Endometrium (tissue), 2 donors: ENCODE measurements at regions not wholly inside any gene's neighbourhood (a gene's known extent, or its start where the extent isn't known, plus 50 kb on each side); places are given as distances from the start of the nearest gene placed in this dataset.
"Not testable (repeated sequence)": the region's sequence is repeated elsewhere in the genome, so short reads cannot be mapped to it uniquely, and the experiment has no call there.

Experiments used
- FAIRE-seq: peaks from 2 replicates; lab custom pipeline; 2012; peaks lifted over from hg19 to GRCh38; lab: Jason Lieb, UNC
- donor health status: control.
- donor health status: control.

DNA sequence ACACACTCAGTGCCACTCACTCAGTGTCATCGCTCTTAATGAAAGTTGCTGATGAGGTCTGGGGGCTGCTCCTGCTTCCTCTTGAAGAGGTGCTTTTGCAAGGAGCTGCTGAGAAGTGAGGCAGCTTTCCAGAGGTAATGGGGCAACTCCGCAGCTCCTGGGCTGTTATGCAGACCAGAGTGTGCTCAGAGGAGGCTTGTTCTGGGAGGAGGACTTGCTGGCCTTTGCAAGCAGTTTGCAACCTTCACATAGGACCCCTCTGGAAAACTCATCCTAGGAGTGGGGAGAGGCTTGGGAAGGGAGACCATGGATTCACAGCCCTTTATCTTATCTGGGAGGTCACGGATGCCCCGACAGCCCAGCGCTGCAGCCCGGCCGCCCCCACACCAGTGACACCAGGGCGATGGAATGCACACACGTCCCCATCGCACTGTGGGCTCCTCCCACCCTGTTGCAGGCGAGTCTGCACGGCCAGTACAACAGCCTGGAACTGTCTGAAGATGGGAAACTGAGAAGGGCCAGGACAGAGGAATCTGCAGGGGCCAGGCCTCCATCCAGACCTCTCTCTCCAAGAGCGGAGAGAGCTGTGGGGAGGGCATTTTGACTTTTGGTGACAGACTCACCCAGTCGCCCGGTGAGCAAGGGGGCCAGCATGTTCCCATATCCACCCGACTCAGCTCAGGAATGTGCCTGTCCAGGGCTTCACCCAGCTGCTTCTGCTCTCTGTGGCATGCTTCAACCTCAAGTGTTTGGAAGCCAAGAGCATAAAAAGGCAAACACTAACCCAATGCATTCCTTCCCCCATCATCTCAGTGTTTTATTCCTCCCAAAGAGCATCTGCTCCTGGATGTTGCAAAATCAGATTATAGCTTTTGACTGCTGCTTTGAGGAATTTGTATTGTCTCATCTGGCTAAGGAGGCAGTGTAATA, 78.6 kb upstream of the ZNF469 start:
- peak; percentile 77 for FAIRE-seq

GRCh38 chr16:88305176-88305575, 77.6 kb upstream of the ZNF469 start:
- FAIRE-seq = no peak

- FAIRE-seq = no peak
Observed at GRCh38 chr16:88306411-88306810, 76.3 kb upstream of the ZNF469 start.

DNA sequence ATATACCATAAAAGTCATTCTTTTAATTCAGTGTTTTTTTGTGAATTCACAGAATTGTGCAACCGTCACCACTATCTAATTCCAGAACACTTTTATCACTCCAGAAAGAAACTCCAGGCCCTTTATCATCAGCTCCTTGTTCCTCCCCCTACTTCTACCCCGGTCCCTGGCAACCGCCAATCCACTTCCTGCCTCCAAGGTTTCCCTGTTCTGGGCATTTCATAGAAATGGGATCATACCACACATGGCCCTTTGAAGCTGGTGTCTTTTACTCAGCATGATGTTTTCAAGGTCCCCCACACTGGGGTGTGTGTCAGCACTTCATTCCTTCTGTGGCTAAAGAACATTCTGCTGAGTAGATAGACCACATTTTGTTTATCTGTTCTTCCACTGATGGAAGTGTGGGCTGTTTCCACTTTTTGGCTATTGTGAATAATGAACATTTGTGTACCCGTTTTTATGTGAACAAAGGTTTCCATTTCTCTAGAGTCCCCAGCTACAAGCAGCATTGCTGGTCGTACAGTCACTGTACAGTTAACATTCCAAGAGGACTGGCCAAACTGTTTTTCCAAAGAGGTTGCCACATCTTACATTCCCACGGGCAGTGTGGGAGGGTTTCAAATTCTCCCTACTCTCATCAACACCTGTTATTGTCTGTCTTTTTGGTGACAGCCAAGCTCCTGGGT, 75.8 kb upstream of the ZNF469 start:
- FAIRE-seq = no peak

DNA sequence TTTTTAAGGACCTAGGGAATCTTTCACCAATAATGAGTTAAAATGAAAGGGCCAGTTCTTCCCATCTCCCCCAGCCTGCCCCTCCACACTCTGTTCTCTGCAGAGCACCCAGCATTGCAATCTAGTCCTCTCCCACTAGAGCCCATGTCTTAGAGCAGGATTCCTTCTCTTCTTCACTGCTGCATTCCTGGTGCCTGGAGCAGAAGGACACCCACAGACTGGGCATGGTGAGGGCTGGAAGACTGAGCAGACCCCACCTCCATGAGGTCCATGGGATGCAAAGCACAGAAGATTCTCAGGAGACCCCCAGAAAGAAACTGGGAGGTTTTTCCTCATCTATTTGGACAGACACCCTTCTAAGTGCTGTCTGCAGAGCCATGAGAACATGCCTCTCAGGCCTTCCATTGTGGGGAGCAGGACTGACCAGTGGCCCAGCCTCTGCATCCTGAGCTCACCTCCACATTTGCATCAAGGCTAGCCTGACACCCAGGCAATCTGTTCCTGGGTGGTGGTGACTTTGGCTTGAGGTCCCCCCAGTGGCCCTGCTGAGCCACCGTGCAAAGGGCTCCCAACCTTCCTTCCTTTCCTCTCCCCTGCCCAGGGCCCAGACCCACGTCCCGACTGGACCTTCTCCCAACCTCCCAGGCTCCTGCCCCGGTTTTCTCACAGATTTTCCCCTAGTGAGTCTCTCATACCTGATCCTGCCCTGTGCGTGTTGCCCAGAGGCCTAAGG, 74.2 kb upstream of the ZNF469 start:
- FAIRE-seq = no peak

GRCh38 chr16:88309174-88309907, 73.4 kb upstream of the ZNF469 start:
- FAIRE-seq = no peak

DNA sequence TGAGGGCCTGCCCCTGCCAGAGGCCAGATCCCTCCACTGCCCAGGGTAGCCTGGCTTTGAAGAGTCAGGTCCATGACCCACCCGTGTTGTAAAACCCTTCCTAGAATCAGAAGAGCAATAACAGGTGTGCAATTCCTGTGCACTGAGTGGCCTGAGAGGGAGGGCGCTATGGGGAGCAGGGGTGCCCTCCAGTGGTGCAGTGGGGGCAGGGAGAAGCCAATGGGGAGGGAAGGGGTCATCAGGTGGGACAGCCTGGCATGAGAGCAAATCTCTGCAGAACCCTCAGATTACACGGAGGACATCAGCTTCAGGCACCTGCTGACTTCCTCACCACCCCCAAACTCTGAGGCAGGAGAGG, 72.9 kb upstream of the ZNF469 start:
- no peak for FAIRE-seq

- no peak for FAIRE-seq
Observed at GRCh38 chr16:88310796-88311605, 71.8 kb upstream of the ZNF469 start.

GRCh38 chr16:88311860-88312259, 70.9 kb upstream of the ZNF469 start:
- FAIRE-seq = not testable (repeated sequence)

- no peak for FAIRE-seq
Observed at GRCh38 chr16:88312732-88313131, 70.0 kb upstream of the ZNF469 start.

DNA sequence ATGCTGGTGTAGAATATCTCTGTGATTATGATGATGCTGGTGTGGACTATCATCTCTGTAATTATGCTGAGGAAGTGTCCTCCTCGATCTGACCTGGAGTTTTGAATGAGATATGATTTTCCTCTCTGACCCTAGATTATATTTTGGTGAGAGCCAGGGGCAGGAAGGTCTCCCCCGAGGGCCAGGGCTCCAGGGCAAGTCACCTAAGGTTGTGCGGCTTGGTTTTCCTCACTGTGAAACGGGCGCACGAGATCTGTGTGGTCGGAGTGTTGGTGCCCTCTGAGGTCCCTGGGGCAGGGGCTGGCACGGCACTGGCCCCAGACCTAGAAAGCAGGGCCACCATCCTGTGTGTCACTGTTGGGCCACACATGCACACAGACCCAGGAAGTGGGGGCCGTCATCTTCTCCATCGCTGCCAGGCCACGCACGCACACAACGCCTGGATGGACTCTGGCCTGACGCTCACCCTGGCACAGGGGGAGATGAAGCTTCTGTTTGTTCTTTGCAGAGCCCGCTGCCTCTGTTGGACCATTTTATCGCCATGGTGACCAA, 67.7 kb upstream of the ZNF469 start:
- FAIRE-seq = no peak

DNA sequence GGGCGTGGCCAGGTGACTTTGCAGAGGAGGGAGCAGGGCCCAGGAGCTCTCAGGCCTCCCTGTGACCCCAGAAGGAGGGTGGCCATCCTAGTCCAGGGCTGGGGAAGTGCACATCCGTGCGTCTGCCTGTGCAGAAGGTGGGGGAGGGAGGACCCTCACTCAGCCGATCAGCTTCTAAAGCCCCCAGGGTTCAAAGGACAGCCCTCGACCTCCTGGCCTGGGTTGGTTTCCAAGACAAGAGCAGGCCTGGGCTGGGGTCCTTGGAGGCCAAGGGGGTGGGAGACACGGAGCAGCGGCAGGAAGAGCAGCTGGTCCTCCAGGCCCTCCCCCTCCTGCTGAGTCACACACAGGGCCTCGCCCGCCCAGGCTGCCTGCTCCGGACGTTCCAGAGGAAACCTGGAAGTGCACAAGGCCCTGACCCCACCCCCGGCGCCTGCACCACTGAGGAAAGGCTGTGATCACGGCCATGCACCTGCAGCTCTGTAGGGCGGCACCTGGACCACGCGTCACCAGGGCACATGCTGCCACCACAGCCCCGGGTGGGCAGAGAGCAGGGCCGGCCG, 67.1 kb upstream of the ZNF469 start:
- no peak for FAIRE-seq

DNA sequence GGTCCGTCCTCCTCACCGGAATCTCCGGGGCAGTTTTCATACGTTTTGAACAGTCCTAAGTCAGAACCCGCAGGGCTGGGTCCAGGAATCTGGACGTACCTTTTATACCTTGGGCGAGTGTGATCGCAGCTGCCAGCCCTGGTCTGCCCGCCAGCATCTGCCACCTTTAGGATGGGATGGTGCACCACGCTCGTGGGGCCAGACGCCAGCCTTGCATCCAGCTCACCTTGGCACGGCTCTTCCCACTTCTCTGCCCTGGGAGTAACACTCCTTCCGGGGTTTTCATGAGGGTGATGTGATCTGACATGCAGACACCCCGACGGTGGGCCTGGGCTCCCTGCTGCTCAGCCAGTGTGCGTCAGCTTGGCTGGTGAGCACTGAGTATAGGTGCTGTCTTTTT, 66.6 kb upstream of the ZNF469 start:
- FAIRE-seq = no peak

DNA sequence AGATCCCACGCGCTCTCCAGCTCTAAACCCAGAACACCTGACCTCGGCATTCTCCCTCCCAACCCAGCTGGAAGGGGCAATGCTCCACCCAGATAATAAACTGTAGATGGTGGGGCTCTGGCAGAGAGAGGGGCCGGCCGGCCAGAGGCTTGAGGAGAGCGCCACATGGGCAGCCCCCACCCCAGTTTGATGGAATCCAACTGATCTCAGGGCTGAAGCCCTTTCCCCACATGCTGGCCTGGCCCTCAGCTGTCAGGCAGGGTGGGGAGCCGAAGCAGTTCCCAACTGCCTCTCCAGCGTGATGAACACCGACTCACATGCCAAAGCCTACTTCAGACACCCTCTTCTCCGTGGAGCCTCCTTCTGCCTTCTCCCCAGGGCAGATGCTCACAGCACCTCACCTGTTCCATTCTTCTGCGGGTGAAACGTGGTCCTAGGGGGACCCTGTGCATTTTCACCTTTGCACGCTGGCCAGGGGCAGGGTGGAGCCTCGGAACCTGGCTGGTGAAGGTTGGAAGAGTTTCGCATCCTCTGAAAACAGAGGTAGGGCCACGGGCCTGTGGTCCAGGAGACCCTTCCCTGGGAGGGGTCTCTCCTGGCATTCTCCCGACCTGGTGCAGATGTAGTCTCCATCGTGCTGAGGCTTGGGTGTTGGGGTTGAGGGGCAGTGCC, 65.7 kb upstream of the ZNF469 start:
- no peak for FAIRE-seq

GRCh38 chr16:88317613-88317965, 65.2 kb upstream of the ZNF469 start:
- FAIRE-seq = no peak

GRCh38 chr16:88318051-88318450, 64.7 kb upstream of the ZNF469 start:
- no peak for FAIRE-seq

- no peak for FAIRE-seq
Observed at GRCh38 chr16:88318521-88318920, 64.2 kb upstream of the ZNF469 start.

DNA sequence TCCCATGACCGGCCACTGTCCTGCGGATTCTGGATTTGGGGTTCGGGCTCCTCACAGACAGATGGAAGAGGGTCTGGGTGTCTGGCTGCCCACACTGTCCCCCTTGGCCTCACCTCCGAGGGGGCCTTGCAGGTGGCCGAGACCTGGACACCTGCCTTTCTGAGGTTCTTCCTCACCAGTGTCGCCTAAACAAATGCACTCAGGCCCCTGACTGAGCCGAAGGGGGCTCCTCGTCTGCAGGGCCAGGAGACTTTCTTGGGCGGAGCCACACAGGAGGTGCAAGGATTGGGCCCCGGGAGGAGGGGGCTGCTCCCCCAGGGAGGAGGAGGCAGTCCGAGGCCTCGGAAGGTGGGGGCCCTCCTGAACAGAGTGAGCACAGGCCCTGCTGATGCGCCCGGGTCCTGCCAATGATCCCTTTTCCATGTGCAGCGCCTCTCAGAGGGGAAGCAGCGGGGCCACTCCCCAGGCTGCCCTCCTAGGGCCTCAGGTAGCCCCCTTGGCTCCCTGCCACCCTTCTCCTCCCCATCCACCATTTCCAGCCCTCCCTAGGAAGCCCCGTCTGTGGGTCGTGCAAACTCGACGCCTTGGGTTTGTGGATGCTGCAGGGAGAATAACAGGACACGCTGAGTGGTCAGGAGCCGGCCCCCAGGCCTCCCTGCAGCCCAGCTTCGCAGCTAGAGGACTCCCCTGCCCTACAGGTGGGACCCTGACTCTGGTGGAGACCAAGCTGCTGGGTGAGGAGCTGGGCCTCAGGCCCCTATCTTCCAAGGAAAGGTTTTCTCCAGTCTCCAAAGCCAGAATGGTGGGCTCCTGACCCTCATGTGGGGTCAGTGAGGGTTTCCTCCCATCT, 63.4 kb upstream of the ZNF469 start:
- no peak for FAIRE-seq

DNA sequence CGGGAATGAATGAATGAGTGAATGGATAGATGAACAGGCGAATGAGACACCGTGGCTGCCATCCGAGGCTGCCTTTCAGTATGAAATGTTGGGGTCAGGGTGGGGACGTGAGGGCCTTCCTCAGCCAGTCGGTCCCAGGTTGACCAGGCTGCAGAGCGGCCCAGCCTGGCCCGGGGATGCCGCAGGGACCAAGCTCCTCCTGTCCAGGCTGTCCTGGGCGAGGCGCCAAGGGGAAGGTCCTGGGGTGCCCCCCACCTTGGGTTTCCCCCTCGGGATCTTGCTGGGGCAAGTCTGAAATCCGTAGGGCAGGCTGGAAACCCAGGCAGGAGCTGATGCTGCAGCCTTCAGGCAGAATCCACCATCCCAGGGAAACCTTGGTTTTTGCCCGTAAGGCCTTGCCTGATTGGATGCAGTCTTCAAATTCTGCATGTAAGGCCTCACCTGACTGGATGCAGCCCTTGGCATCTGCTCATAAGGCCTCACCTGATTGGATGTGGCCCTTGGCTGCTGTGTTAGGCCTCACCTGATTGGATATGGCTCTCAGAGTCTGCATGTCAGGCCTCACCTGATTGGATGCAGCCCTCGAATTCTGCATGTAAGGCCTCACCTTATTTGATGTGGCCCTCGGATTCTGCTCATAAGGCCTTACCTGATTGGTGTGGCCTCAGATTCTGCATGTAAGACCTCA, 61.7 kb upstream of the ZNF469 start:
- no peak for FAIRE-seq
